KMS-11 (cell line): ENCODE measurements at regions not wholly inside any gene's neighbourhood (a gene's known extent, or its start where the extent isn't known, plus 50 kb on each side); places are given as distances from the start of the nearest gene placed in this dataset.

Source experiments
- H2AFZ ChIP-seq: fragments of 200-600 bp; sonication (generic); 2 replicates; pipeline ENCODE4 v1.6.1; 2016; ENCODE audit warnings: antibody characterized with exemption, mixed run types, low read depth
- H3K27ac ChIP-seq: fragments of 200-600 bp; sonication (generic); 2 replicates; pipeline ENCODE4 v1.6.1; 2016; ENCODE audit warnings: mild to moderate bottlenecking, mixed run types
- H3K27me3 ChIP-seq: fragments of 200-600 bp; sonication (generic); 2 replicates; pipeline ENCODE4 v1.6.1; 2017; ENCODE audit warnings: mild to moderate bottlenecking, low read depth, mixed run types, moderate library complexity; ENCODE audit not compliant: insufficient read depth
- H3K36me3 ChIP-seq: fragments of 200-600 bp; sonication (generic); 2 replicates; pipeline ENCODE4 v1.6.1; 2017; ENCODE audit warnings: mild to moderate bottlenecking, mixed run types; ENCODE audit not compliant: insufficient read depth
- H3K4me1 ChIP-seq: fragments of 200-600 bp; sonication (generic); 2 replicates; pipeline ENCODE4 v1.6.1; 2016; ENCODE audit warnings: mild to moderate bottlenecking, low read depth, mixed run types; ENCODE audit not compliant: poor library complexity, severe bottlenecking
- H3K4me2 ChIP-seq: fragments of 200-600 bp; sonication (generic); 2 replicates; pipeline ENCODE4 v1.7.0; 2016; ENCODE audit warnings: mild to moderate bottlenecking, mixed run types
- H3K4me3 ChIP-seq: fragments of 200-600 bp; sonication (generic); IDR thresholded peaks from 2 replicates; pipeline ENCODE4 v1.6.1; 2017; ENCODE audit warnings: low read depth, low read length, mixed read lengths; ENCODE audit not compliant: insufficient read depth
- H3K79me2 ChIP-seq: fragments of 200-600 bp; sonication (generic); 2 replicates; pipeline ENCODE4 v1.6.1; 2016; ENCODE audit warnings: low read depth, mixed run types; ENCODE audit not compliant: insufficient read depth
- H3K9ac ChIP-seq: fragments of 200-600 bp; sonication (generic); 2 replicates; pipeline ENCODE4 v1.6.1; 2016; ENCODE audit warnings: mild to moderate bottlenecking, mixed run types
- H4K20me1 ChIP-seq: fragments of 200-600 bp; sonication (generic); 2 replicates; pipeline ENCODE4 v1.6.1; 2016; ENCODE audit warnings: mild to moderate bottlenecking, mixed run types; ENCODE audit not compliant: insufficient read depth
- TF ChIP-seq, protein P1 (sequence below): fragments of 200-600 bp; sonication (generic); conservative IDR thresholded peaks from 2 replicates; pipeline ENCODE4 v1.6.1; 2017; ENCODE audit warnings: low read depth, mild to moderate bottlenecking, antibody characterized with exemption, low read length, moderate library complexity, mixed read lengths

DNA sequence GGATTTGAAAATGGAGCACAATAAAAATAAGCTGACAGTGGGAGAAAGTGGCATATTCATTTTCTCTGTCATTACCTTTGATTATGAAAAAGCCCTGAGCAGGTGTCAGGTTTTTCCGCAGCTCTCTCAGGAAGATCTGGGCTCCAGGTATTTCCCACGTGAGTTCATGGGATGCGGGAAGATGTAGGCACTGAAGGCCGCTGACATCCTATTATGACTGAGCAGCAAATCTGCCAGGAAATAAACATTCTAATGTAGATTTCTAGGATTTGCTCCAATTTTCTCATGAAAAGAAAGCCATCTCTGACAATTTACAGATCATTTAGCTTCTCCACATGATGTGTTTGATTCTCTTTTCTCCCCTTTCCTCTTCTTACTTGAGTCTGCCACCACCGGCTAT, 160.7 kb downstream of the KIT start:
- Histone ChIP-seq H3K79me2 (no peaks in the 10 kb centered on the region), H2AFZ (no peak overlapping the region), H3K9ac (no peak overlapping the region), H3K27me3 (no peaks in the 10 kb centered on the region), H3K4me3 (no peak overlapping the region), H3K27ac (no peak overlapping the region), H3K36me3 (no peaks in the 10 kb centered on the region), H3K4me2 (no peak overlapping the region), H3K4me1 (no peaks in the 10 kb centered on the region), H4K20me1 (no peaks in the 10 kb centered on the region)
- TF ChIP-seq, protein P1, sequence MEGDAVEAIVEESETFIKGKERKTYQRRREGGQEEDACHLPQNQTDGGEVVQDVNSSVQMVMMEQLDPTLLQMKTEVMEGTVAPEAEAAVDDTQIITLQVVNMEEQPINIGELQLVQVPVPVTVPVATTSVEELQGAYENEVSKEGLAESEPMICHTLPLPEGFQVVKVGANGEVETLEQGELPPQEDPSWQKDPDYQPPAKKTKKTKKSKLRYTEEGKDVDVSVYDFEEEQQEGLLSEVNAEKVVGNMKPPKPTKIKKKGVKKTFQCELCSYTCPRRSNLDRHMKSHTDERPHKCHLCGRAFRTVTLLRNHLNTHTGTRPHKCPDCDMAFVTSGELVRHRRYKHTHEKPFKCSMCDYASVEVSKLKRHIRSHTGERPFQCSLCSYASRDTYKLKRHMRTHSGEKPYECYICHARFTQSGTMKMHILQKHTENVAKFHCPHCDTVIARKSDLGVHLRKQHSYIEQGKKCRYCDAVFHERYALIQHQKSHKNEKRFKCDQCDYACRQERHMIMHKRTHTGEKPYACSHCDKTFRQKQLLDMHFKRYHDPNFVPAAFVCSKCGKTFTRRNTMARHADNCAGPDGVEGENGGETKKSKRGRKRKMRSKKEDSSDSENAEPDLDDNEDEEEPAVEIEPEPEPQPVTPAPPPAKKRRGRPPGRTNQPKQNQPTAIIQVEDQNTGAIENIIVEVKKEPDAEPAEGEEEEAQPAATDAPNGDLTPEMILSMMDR: no peak

DNA sequence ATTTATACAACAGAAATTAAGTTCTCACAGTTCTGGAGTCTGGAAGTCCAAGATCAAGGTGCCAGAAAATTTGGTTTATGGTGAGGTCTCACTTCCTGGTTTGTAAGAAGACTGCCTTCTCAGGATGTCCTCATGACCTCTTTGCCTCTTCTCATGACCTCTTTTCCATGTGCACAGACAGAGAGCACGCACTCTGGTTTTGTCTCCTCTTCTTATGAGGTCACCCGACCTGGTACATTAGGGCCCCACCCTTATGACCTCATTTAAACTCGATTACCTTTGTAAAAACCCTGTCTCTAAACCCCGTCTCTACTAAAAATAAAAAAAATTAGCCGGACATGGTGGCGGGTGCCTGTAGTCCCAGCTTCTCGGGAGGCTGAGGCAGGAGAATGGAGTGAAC, 155.9 kb downstream of the KIT start:
- H3K27me3 ChIP-seq: no peaks in the 10 kb centered on the region
- H3K27ac ChIP-seq: no peak overlapping the region
- H3K4me1 ChIP-seq: no peaks in the 10 kb centered on the region
- H3K4me2 ChIP-seq: no peak overlapping the region
- no peak overlapping the region for H3K9ac ChIP-seq
- H4K20me1 ChIP-seq: no peaks in the 10 kb centered on the region
- no peaks in the 10 kb centered on the region for H3K79me2 ChIP-seq
- H2AFZ ChIP-seq: no peak overlapping the region
- no peak overlapping the region for H3K4me3 ChIP-seq
- no peaks in the 10 kb centered on the region for H3K36me3 ChIP-seq
- TF ChIP-seq, protein P1: no peak

DNA sequence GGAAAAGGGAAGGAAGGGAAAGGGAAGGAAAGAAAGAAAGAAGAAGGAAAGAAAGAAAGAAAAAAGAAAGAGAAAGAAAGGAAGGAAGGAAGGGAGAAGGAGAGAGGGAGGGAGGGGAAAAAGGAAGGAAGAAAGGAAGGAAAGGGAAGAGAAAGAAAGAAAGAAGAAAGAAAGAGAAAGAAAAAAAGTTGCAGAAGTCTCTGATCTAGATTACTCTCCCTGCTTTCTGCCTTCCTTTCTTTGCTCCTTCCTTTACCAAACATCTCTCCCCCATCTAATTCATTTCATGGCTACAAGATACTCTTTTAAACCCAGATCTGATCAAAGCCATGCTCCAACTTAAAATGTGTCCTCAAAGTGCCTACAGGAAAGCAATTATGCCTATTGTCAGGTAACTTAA, 148.6 kb downstream of the KIT start:
- Histone ChIP-seq H3K27me3 (no peaks in the 10 kb centered on the region), H3K79me2 (no peaks in the 10 kb centered on the region), H3K36me3 (no peaks in the 10 kb centered on the region), H2AFZ (no peak overlapping the region), H3K27ac (no peak overlapping the region), H3K4me2 (no peak overlapping the region), H3K4me3 (no peak overlapping the region), H3K4me1 (peaks cover 8% of the 10 kb centered on the region), H3K9ac (no peak overlapping the region), H4K20me1 (no peaks in the 10 kb centered on the region)
- TF ChIP-seq, protein P1: no peak

DNA sequence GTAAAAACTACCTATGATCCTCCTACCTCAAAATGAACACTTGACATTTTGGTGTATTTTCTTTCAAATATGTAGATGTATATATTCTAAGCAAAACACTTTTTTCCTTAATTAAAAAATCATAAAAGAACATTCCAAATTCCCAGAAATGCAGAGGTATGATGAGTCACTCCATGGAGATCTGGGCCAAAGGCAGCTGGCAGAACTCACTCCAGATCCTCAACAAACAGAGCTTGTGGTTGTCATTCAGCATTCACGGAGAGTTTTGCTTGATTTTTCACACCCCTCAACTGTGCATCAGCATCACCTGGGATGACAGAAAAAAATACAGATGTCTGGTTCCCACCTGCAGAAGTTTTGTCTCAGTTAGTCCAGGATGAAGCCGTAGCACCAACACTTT, 144.6 kb downstream of the KIT start:
- H3K4me2 ChIP-seq: no peak overlapping the region

More for the DNA sequence above, 144.6 kb downstream of the KIT start:
- no peak overlapping the region for H3K9ac ChIP-seq
- TF ChIP-seq, protein P1: no peak
- no peak overlapping the region for H3K27ac ChIP-seq
- no peak overlapping the region for H2AFZ ChIP-seq
- no peaks in the 10 kb centered on the region for H3K79me2 ChIP-seq
- H3K36me3 ChIP-seq: no peaks in the 10 kb centered on the region
- no peaks in the 10 kb centered on the region for H4K20me1 ChIP-seq
- H3K4me1 ChIP-seq: peaks cover 15% of the 10 kb centered on the region
- no peaks in the 10 kb centered on the region for H3K27me3 ChIP-seq
- H3K4me3 ChIP-seq: no peak overlapping the region
